ENCODE measurements at regions not wholly inside any gene's neighbourhood (a gene's known extent, or its start where the extent isn't known, plus 50 kb on each side); places are given as distances from the start of the nearest gene placed in this dataset.

- TF ChIP-seq EP300 (IDR thresholded peaks at IDR 0.05) (no peak), CTCF (IDR thresholded peaks at IDR 0.05) (no peak), POLR2AphosphoS5 (IDR thresholded peaks at IDR 0.05) (no peak), POLR2A (IDR thresholded peaks at IDR 0.05) (no peak)
- DNase-seq, result no peak
- intact Hi-C loops (cut with DNase I), result no loop called here
- Histone ChIP-seq H3K36me3 (no peaks in the 10 kb centered on the region), H3K9me3 (peaks cover 0 to 4% (median 0%) of the 10 kb centered on the region in 4 donors), H3K4me3 (no peak overlapping the region), H3K4me1 (no peaks in the 10 kb centered on the region), H3K27ac (no peak overlapping the region), H3K27me3 (no peaks in the 10 kb centered on the region)
Measured at GRCh38 chr22:49500076-49500460, 327.6 kb downstream of the BRD1 start.

GRCh38 chr22:49499433-49500075, 328.1 kb downstream of the BRD1 start:
- H3K9me3 ChIP-seq, result peaks cover 0 to 4% (median 0%) of the 10 kb centered on the region in 4 donors
- 64 to 74% methylated on average over 1 of the region's 1 CpG for WGBS, 2 donors

DNA sequence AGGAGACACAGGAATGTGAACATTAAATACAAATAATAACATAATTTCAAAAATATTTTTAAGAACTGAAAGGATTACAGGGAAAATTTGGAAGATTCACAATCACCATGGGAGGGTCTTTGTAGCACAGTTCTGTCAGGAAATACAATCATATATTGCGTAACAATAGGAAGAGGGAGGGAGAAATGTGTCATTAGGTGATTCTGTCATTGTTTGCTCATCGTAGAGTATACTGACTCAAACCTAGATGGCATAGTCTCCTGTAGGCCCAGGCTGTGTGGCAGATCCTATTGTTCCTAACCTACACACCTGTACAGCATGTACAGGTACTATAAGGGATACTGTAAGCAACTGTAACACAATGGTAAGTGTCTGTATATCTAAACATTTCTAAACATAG, 330.4 kb downstream of the BRD1 start:
- Histone ChIP-seq H3K9me3 (peaks cover 0 to 4% (median 0%) of the 10 kb centered on the region in 4 donors), H3K4me1 (no peaks in the 10 kb centered on the region), H3K4me3 (no peak overlapping the region), H3K27me3 (peaks cover 0 to 6% (median 0%) of the 10 kb centered on the region in 3 donors), H3K27ac (no peak overlapping the region), H3K36me3 (no peaks in the 10 kb centered on the region)
- no peak for DNase-seq
- intact Hi-C loops (cut with DNase I), result no loop called here
- 57 to 74% methylated on average over 2 of the region's 2 CpGs for WGBS, 2 donors
- TF ChIP-seq CTCF (IDR thresholded peaks at IDR 0.05), result no peak
- TF ChIP-seq EP300 (IDR thresholded peaks at IDR 0.05), result no peak
- no peak for TF ChIP-seq POLR2A (IDR thresholded peaks at IDR 0.05)
- TF ChIP-seq POLR2AphosphoS5 (IDR thresholded peaks at IDR 0.05), result no peak

More at GRCh38 chr22:49499433-49500075, 328.1 kb downstream of the BRD1 start:
- no peak for TF ChIP-seq EP300 (IDR thresholded peaks at IDR 0.05)
- TF ChIP-seq POLR2A (IDR thresholded peaks at IDR 0.05), result no peak
- TF ChIP-seq CTCF (IDR thresholded peaks at IDR 0.05), result no peak
- TF ChIP-seq POLR2AphosphoS5 (IDR thresholded peaks at IDR 0.05), result no peak
- no peaks in the 10 kb centered on the region for H3K4me1 ChIP-seq
- H3K4me3 ChIP-seq, result no peak overlapping the region
- no peaks in the 10 kb centered on the region for H3K36me3 ChIP-seq
- H3K27ac ChIP-seq, result no peak overlapping the region
- intact Hi-C loops (cut with DNase I), result no loop called here
- H3K27me3 ChIP-seq, result no peaks in the 10 kb centered on the region
- no peak for DNase-seq

GRCh38 chr22:49494555-49494954, 333.1 kb downstream of the BRD1 start:
- no peaks in the 10 kb centered on the region for H3K4me1 ChIP-seq
- H3K27me3 ChIP-seq, result peaks cover 0 to 6% (median 0%) of the 10 kb centered on the region in 3 donors
- peaks cover 0 to 4% (median 0%) of the 10 kb centered on the region in 4 donors for H3K9me3 ChIP-seq
- DNase-seq, result no peak
- no peak overlapping the region for H3K27ac ChIP-seq
- H3K4me3 ChIP-seq, result no peak overlapping the region
- intact Hi-C loops (cut with DNase I), result no loop called here
- WGBS, 2 donors, result 92 to 95% methylated on average over 12 of the region's 12 CpGs
- H3K36me3 ChIP-seq, result no peaks in the 10 kb centered on the region
- TF ChIP-seq EP300 (IDR thresholded peaks at IDR 0.05) (no peak), CTCF (IDR thresholded peaks at IDR 0.05) (no peak)

GRCh38 chr22:49492741-49493251, 334.9 kb downstream of the BRD1 start:
- H3K4me3 ChIP-seq, result no peak overlapping the region
- 80 to 86% methylated on average over 12 of the region's 12 CpGs for WGBS, 2 donors
- intact Hi-C loops (cut with DNase I), result no loop called here
- no peak for TF ChIP-seq CTCF (IDR thresholded peaks at IDR 0.05)
- no peak for DNase-seq
- no peak overlapping the region for H3K27ac ChIP-seq
- H3K36me3 ChIP-seq, result no peaks in the 10 kb centered on the region
- H3K4me1 ChIP-seq, result no peaks in the 10 kb centered on the region
- H3K9me3 ChIP-seq, result peaks cover 0 to 4% (median 0%) of the 10 kb centered on the region in 4 donors
- peaks cover 0 to 6% (median 0%) of the 10 kb centered on the region in 3 donors for H3K27me3 ChIP-seq
